Ovary (tissue), 3 donors: ENCODE measurements at regions not wholly inside any gene's neighbourhood (a gene's known extent, or its start where the extent isn't known, plus 50 kb on each side); places are given as distances from the start of the nearest gene placed in this dataset.

Experiments used
- CTCF ChIP-seq, 3 donors: fragments of 450-650 bp in 2 of 3; fragments of 200-600 bp in 1 of 3; IDR thresholded peaks; one replicate each; pipeline versions ENCODE4 v1.5.1 to v1.8.0; 2016 to 2022; ENCODE audit warnings: antibody characterized with exemption in 3 of 3, mild to moderate bottlenecking in 1 of 3
- EP300 ChIP-seq: sonication (generic); formaldehyde crosslinking; IDR thresholded peaks from one replicate; pipeline ENCODE4 v1.6.1; 2017; ENCODE audit warnings: antibody characterized with exemption
- POLR2A ChIP-seq: fragments of 450-650 bp; IDR thresholded peaks from one replicate; pipeline ENCODE4 v1.6.1; 2017; ENCODE audit warnings: antibody characterized with exemption, mild to moderate bottlenecking, moderate library complexity
- donor health status: DM: no; HTN: no; CAD: no.

- TF ChIP-seq POLR2A: no peak
- TF ChIP-seq CTCF (IDR thresholded peaks at IDR 0.05): no peak
- no peak for TF ChIP-seq EP300
These were observed 153.7 kb upstream of the ADCY2 start for GRCh38 chr5:7242118-7242710.
